HG02981 (cell line): ENCODE measurements at regions not wholly inside any gene's neighbourhood (a gene's known extent, or its start where the extent isn't known, plus 50 kb on each side); places are given as distances from the start of the nearest gene placed in this dataset.

Experiments
- ATAC-seq: cut with Tn5 transposase; IDR thresholded peaks from one replicate; pipeline ENCODE4 v1.9.1; 2021; ENCODE audit warnings: mild to moderate bottlenecking, moderate library complexity; ENCODE audit not compliant: unreplicated experiment

DNA sequence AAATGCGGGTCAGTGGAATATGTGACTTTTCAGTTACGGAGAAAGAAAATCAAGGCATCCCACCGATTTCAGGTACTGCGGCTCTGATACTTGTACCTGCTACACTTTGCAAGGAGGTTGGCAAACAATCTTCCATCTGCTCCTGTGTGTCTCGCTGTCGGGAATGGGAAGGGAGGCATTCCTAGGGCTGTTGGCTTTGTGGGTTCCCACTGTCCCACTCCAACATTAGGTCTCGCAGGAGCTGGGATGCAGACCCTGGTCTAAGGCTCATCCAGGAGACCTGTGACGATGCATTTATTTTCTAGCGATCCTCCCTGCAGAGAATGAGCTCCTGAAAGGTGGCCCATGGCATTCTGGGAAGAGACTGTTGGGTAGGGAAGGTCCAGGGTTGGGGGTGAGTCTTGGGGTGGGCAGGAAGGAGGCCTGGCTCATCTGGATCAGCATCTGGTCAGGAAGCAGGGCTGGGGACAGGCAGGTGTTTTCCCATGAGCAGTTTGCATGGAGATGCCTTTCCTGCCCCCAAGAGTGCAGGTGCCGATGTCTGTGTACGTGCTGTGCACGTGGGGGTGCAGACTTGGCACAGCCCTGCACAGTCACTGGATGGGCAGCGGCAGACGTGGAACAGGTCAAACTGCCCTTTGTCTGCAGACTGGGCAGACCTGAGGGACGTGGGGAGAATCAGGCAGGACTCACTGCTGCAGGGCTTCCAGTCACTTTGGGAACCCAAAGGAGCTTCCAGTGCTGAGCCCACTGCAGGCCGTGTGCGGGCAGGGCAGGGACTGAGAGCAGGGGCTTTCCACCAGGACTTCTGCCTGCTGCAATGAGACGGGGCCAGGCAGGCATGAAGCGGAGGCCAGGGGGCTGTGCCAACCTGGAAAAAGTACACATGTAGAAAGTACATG lies 152.4 kb downstream of the TEX29 start:
- no peak for ATAC-seq

DNA sequence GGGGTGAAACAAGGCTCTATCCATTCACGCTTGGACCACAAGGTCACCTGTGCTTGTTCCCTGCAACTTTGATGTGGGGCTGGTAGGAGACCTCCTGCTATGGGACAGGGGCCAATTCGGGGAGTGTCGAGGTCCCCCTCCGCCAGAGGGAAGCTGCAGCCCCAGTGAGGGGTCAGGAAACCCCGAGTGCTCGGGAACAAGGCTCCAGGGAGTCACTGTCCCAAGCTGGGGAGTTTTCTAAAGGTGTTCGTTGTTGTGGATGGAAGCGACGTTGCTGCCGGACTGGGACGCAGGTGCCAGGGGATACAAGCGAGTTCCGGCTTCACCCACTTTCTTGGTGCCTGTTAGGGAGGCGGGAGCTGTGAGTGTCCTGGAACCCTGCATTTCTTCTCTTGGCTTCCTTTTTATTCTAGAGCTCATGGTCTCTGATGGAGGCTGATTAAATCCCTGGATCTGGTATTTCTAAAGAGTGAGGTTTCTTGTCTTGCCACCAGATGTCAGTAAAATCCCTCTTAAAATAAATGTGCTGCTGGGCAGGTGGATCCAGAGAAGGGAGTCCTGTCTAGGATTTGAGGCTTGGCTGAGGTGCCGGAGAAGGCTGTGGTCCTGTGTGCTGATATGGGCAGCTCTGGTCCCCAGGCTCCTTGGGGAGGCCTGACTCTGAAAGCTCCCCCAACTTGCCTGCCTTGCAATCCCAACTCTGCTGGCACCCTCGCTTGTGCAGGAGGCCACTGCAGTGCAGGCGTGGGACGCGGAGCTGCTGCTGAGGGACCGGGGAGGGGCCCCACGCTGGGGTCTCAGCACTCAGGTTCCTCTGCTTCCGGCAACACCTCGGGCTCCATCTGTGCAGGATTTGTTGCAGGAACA lies 153.9 kb downstream of the TEX29 start:
- no peak for ATAC-seq

GRCh38 chr13:111475488-111475887 lies 155.0 kb downstream of the TEX29 start:
- no peak for ATAC-seq

GRCh38 chr13:111476197-111476596 lies 155.8 kb downstream of the TEX29 start:
- ATAC-seq, result no peak

- ATAC-seq, result no peak
Observed at GRCh38 chr13:111479412-111479811, 159.0 kb downstream of the TEX29 start.

GRCh38 chr13:111480503-111480902 lies 160.1 kb downstream of the TEX29 start:
- no peak for ATAC-seq

DNA sequence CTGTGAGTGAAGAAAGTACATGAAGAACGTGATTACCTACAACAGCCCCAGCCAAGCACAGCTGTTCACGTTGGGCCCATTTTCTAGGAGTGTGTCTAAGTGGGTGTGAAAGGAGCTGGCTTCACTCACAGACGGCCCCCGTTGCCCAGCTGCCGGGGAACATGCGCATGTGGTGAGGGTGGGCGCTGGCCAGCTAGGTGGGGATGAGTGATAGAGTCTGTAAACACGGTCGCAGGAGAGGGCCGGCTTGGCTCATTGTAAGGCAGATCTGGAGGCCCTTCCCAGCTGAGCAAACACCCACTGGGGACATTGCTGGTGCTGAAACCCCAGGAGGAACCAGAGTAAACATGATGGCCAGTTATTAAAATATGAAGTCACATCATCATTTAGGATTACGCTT lies 160.5 kb downstream of the TEX29 start:
- no peak for ATAC-seq

DNA sequence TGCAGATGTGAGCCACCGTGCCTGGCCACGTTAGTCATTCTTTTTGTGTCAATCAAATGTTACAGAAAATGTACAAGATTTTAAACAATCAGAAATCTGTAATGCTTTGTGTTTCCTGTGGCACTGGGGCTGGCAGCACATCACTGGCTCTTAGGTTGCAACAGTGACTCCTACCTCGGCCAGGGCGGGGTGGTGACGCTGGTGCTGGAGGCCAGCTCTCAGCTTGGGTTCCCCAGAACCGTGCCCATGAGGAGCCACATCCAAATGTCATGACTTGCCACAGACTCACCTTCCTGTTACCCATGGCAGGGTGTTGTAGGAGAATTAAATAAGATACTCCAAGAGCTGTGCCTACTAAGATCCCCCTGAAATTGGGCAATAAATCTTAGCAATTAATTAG lies 161.7 kb downstream of the TEX29 start:
- no peak for ATAC-seq

- ATAC-seq, result no peak
Observed at GRCh38 chr13:111482806-111483620, 162.6 kb downstream of the TEX29 start.

GRCh38 chr13:111483621-111483987 lies 163.2 kb downstream of the TEX29 start:
- ATAC-seq, result no peak

DNA sequence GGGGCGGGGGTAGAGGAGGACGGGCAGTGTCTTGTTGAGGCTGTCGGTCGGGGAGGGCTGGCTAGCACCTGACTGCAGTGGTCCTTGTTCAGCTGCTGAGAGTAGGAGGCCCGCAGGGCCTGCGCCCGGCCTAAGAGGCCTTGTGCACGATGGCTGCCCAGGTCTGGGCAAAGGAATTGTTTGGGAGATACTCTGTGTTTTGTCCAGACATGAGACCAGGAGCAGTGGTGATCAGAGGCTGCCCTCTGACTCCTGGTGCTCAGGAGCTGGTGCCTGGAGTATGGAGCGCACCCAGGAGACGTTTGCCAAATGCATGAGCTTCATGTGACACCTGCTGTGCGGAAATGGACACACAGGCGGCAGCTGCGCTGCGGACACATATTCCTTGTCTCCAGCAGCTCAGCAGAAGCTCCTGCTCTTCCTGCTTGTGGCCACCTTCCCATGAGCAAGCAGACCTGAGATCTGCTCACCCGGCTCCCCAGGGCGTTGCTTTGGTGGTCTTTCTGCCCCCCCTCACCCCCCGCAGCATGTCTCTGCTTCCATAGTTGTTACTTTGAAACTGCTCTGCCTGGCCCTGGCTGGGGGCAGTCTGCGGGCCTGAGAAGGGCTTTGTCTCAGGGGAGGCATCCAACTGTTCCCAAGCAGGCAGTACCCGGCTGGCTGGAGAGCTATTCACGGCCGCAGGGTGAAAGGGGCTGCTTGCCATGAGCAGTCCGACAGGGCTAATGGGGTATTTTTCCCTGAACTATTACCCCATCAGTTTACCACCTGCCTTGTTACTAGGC lies 163.9 kb downstream of the TEX29 start:
- ATAC-seq, result no peak

DNA sequence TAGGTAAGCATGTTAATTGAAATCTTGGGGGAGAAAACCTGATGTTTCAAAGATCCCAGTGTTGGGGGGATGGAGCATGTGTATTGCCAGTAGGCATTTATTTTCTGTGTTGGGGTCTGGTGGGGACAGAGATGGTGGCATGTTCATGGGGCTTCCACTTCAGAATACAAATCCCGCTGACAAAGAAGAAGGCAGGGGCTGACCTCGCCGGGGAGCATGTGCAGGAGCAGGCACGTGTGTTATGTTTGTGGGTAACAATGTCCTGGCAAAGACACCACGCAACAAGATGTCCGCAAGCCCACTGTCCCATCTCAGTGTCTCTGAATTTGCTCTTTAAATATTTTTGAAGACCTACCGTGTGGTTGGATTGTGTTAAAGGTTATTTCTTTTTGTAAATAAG lies 164.5 kb downstream of the TEX29 start:
- ATAC-seq, result no peak

GRCh38 chr13:111485491-111486250 lies 165.2 kb downstream of the TEX29 start:
- ATAC-seq, result no peak

DNA sequence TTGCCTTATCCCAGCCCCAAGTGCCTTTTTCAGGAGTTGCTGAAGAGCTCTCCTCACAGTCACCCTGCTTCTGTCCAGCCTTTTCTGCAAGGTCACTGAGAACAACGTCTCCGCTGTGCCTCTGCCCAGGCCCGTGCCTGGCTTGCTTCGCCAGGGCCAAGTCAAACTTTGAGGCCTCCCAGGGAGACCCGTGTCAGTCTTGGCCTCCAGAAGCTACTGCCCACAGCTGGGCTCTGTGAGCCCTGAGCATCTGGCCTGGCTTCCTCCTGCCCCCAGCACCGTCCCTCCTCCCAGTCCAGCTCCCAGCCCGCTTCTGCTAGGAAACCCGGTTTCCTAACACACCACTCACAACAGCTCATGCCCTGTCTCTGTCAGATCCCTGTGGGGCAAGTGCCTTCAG lies 165.9 kb downstream of the TEX29 start:
- ATAC-seq, result no peak

DNA sequence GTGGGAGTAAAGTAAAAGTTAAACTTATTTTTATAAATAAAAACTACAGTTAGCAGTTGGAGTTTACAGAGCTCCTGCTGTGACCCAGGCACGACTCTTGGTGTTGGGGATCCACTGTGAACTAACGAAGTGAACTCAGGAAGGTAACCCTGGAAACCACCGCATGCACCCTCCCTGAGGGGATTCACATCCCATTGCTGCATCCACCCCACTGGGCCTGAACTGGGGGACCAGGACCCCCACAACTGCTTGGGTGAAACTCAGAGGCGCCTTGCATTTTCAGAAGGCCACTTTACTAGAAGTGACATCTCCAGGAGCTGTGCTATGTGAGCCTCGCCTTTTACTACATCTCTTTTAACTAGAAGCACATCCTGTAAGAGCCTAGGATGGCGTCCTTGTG lies 166.4 kb downstream of the TEX29 start:
- no peak for ATAC-seq

- no peak for ATAC-seq
Observed at GRCh38 chr13:111488486-111489132, 168.2 kb downstream of the TEX29 start.

GRCh38 chr13:111489301-111489700 lies 168.9 kb downstream of the TEX29 start:
- no peak for ATAC-seq

- no peak for ATAC-seq
Observed at GRCh38 chr13:111490611-111491010, 170.2 kb downstream of the TEX29 start.

- ATAC-seq, result no peak
Observed at GRCh38 chr13:111491021-111491420, 170.6 kb downstream of the TEX29 start.
